Stimulated activated CD4-positive, alpha-beta T cell treated with anti-CD3 and anti-CD28 coated beads, Interleukin-12 subunit alpha, Interleukin-12 subunit beta, amount 100 ng/mL, for 24 hours (primary cell): ENCODE measurements at regions not wholly inside any gene's neighbourhood (a gene's known extent, or its start where the extent isn't known, plus 50 kb on each side); places are given as distances from the start of the nearest gene placed in this dataset.
A peak's percentile ranks its signal among the peaks of the same experiment; 100 is the strongest.
"Not testable (repeated sequence)": the region's sequence is repeated elsewhere in the genome, so short reads cannot be mapped to it uniquely, and the experiment has no call there.

ENCODE experiments used
- DNase-seq, 2 experiments: peaks; one replicate each; pipeline ENCODE4 v3.0.0-alpha.2; 2020; ENCODE audit warnings: low read depth in 2 of 2

- DNase-seq, result no peak
Observed at GRCh38 chr10:11691319-11691755, 50.8 kb upstream of the ECHDC3 start.

- no peak for DNase-seq
Observed at GRCh38 chr10:11689945-11690736, 52.0 kb upstream of the ECHDC3 start.

GRCh38 chr10:11688448-11688795 lies 53.8 kb upstream of the ECHDC3 start:
- DNase-seq, result not testable (repeated sequence)

GRCh38 chr10:11687779-11688447 lies 54.3 kb upstream of the ECHDC3 start:
- no peak for DNase-seq

GRCh38 chr10:11687357-11687771 lies 54.8 kb upstream of the ECHDC3 start:
- no peak for DNase-seq

GRCh38 chr10:11685787-11686218 lies 56.4 kb upstream of the ECHDC3 start:
- no peak for DNase-seq

- peak; percentile 36 to 53 for DNase-seq
Observed at GRCh38 chr10:11684717-11685645, 57.2 kb upstream of the ECHDC3 start.

- not testable (repeated sequence) for DNase-seq
Observed at GRCh38 chr10:11684341-11684716, 57.9 kb upstream of the ECHDC3 start.

GRCh38 chr10:11683529-11684320 lies 58.5 kb upstream of the ECHDC3 start:
- no peak for DNase-seq

- DNase-seq, result no peak
Observed at GRCh38 chr10:11682851-11683250, 59.3 kb upstream of the ECHDC3 start.

- DNase-seq, result no peak
Observed at GRCh38 chr10:11682267-11682683, 59.9 kb upstream of the ECHDC3 start.

- no peak for DNase-seq
Observed at GRCh38 chr10:11680496-11680895, 61.7 kb upstream of the ECHDC3 start.

- no peak for DNase-seq
Observed at GRCh38 chr10:11679946-11680345, 62.2 kb upstream of the ECHDC3 start.

GRCh38 chr10:11678074-11678793 lies 63.9 kb upstream of the ECHDC3 start:
- DNase-seq, result peak in 1 of 2 experiments; percentile 26

- no peak for DNase-seq
Observed at GRCh38 chr10:11677480-11677879, 64.7 kb upstream of the ECHDC3 start.

- no peak for DNase-seq
Observed at GRCh38 chr10:11673346-11674280, 62.2 kb upstream of the USP6NL start.

GRCh38 chr10:11672836-11673235 lies 61.4 kb upstream of the USP6NL start:
- no peak for DNase-seq

GRCh38 chr10:11670381-11670780 lies 58.9 kb upstream of the USP6NL start:
- no peak for DNase-seq

GRCh38 chr10:11668847-11669610 lies 57.6 kb upstream of the USP6NL start:
- DNase-seq, result no peak
